SK-N-SH treated with all-trans-retinoic acid at 6 μM for 48 hours (cell line): ENCODE measurements at regions not wholly inside any gene's neighbourhood (a gene's known extent, or its start where the extent isn't known, plus 50 kb on each side); places are given as distances from the start of the nearest gene placed in this dataset.

Source experiments
- CREB5 ChIP-seq: fragments of 250-450 bp; sonication (Bioruptor Pico); IDR thresholded peaks from 2 replicates; pipeline ENCODE4 v1.5.1; 2020; ENCODE audit warnings: low read depth, mild to moderate bottlenecking, moderate library complexity
- CSRNP3 ChIP-seq: fragments of 250-450 bp; sonication (Bioruptor Pico); IDR thresholded peaks from 2 replicates; pipeline ENCODE4 v1.5.1; 2021; ENCODE audit warnings: mild to moderate bottlenecking, moderate library complexity
- OSR1 ChIP-seq: fragments of 250-450 bp; sonication (Bioruptor Pico); IDR thresholded peaks from 2 replicates; pipeline ENCODE4 v1.8.0; 2022; ENCODE audit warnings: moderate library complexity, mild to moderate bottlenecking, inconsistent platforms
- PATZ1 ChIP-seq: fragments of 250-450 bp; sonication (Bioruptor Pico); IDR thresholded peaks from 2 replicates; pipeline ENCODE4 v1.8.0; 2020; ENCODE audit warnings: mild to moderate bottlenecking, moderate library complexity, borderline replicate concordance
- TCF4 ChIP-seq: fragments of 250-450 bp; sonication (Bioruptor Pico); IDR thresholded peaks from 2 replicates; pipeline ENCODE4 v1.8.0; 2021; ENCODE audit warnings: mild to moderate bottlenecking, moderate library complexity, borderline replicate concordance
- TOX ChIP-seq: fragments of 250-450 bp; sonication (Bioruptor Pico); IDR thresholded peaks from 2 replicates; pipeline ENCODE4 v1.8.0; 2021; ENCODE audit warnings: mild to moderate bottlenecking, moderate library complexity, borderline replicate concordance
- ZC3H10 ChIP-seq: fragments of 250-450 bp; sonication (Bioruptor Pico); IDR thresholded peaks from 2 replicates; pipeline ENCODE4 v1.5.1; 2021; ENCODE audit warnings: mild to moderate bottlenecking, moderate library complexity

GRCh38 chrX:3520982-3521381 is 174.5 kb upstream of the MXRA5 start:
- no peak for TF ChIP-seq PATZ1 (CRISPR knock-in tag)
- TF ChIP-seq TOX (CRISPR knock-in tag): no peak
- TF ChIP-seq CREB5 (CRISPR knock-in tag): no peak
- no peak for TF ChIP-seq OSR1
- no peak for TF ChIP-seq CSRNP3 (CRISPR knock-in tag)
- no peak for TF ChIP-seq TCF4
- no peak for TF ChIP-seq ZC3H10 (CRISPR knock-in tag)
